ENCODE measurements at regions not wholly inside any gene's neighbourhood (a gene's known extent, or its start where the extent isn't known, plus 50 kb on each side); places are given as distances from the start of the nearest gene placed in this dataset.

- Histone ChIP-seq H3K27ac (replicated peaks) (no peak overlapping the region), H3K27me3 (ENCODE audit: insufficient read depth, poor library complexity, severe bottlenecking) (peaks cover 2% of the 10 kb centered on the region), H3K4me3 (replicated peaks; ENCODE audit: insufficient read depth, low read length) (no peak overlapping the region)
- TF ChIP-seq CTCF (IDR thresholded peaks at IDR 0.05; ENCODE audit: insufficient read depth, low read length) (no peak), REST (IDR thresholded peaks at IDR 0.05; ENCODE audit: insufficient replicate concordance, low read depth) (no peak), SPI1 (IDR thresholded peaks at IDR 0.05; ENCODE audit: borderline replicate concordance, low read depth) (no peak), GABPA (IDR thresholded peaks at IDR 0.05; ENCODE audit: low read depth) (no peak), POLR2AphosphoS5 (IDR thresholded peaks at IDR 0.05; ENCODE audit: low read depth) (no peak)
- no peak for DNase-seq (ENCODE audit: low read depth in 1 of 2, low spot score in 1 of 2)
Observed at GRCh38 chr1:168792592-168793125, 63.7 kb upstream of the DPT start.

GRCh38 chr1:168794057-168794456, 65.1 kb upstream of the DPT start:
- TF ChIP-seq POLR2AphosphoS5 (IDR thresholded peaks at IDR 0.05; ENCODE audit: low read depth) = no peak
- Histone ChIP-seq H3K27me3 (ENCODE audit: insufficient read depth, poor library complexity, severe bottlenecking) (peaks cover 2% of the 10 kb centered on the region), H3K27ac (replicated peaks) (no peak overlapping the region), H3K4me3 (replicated peaks; ENCODE audit: insufficient read depth, low read length) (no peak overlapping the region)
- DNase-seq (ENCODE audit: low read depth in 1 of 2, low spot score in 1 of 2) = no peak

- peaks cover 2% of the 10 kb centered on the region for H3K27me3 ChIP-seq (ENCODE audit: insufficient read depth, poor library complexity, severe bottlenecking)
- no peak overlapping the region for H3K27ac ChIP-seq (replicated peaks)
- TF ChIP-seq GABPA (IDR thresholded peaks at IDR 0.05; ENCODE audit: low read depth) (no peak), SPI1 (IDR thresholded peaks at IDR 0.05; ENCODE audit: borderline replicate concordance, low read depth) (no peak), CTCF (IDR thresholded peaks at IDR 0.05; ENCODE audit: insufficient read depth, low read length) (no peak), POLR2AphosphoS5 (IDR thresholded peaks at IDR 0.05; ENCODE audit: low read depth) (no peak), REST (IDR thresholded peaks at IDR 0.05; ENCODE audit: insufficient replicate concordance, low read depth) (no peak)
- H3K4me3 ChIP-seq (replicated peaks; ENCODE audit: insufficient read depth, low read length) = no peak overlapping the region
- no peak for DNase-seq (ENCODE audit: low read depth in 1 of 2, low spot score in 1 of 2)
Observed at GRCh38 chr1:168795681-168796080, 66.7 kb upstream of the DPT start.

GRCh38 chr1:168799927-168800605, 71.1 kb upstream of the DPT start:
- Histone ChIP-seq H3K27me3 (ENCODE audit: insufficient read depth, poor library complexity, severe bottlenecking) (peaks cover 3% of the 10 kb centered on the region), H3K27ac (replicated peaks) (no peak overlapping the region), H3K4me3 (replicated peaks; ENCODE audit: insufficient read depth, low read length) (no peak overlapping the region)
- TF ChIP-seq GABPA (IDR thresholded peaks at IDR 0.05; ENCODE audit: low read depth) (no peak), CTCF (IDR thresholded peaks at IDR 0.05; ENCODE audit: insufficient read depth, low read length) (no peak)
- DNase-seq (ENCODE audit: low read depth in 1 of 2, low spot score in 1 of 2) = no peak
